Spinal cord (tissue), 9 donors: ENCODE measurements at regions not wholly inside any gene's neighbourhood (a gene's known extent, or its start where the extent isn't known, plus 50 kb on each side); places are given as distances from the start of the nearest gene placed in this dataset.

Experiments
- DNase-seq, 6 donors: peaks; one replicate each; pipeline versions ENCODE4 v3.0.0 to v3.0.0-alpha.2; 2013 to 2015; ENCODE audit warnings: low spot score in 6 of 6, low read depth in 4 of 6
- H3K27ac ChIP-seq: one replicate; pipeline ENCODE4 v1.5.1; 2013; ENCODE audit warnings: low read depth, low read length, control low read depth
- H3K27me3 ChIP-seq: one replicate; pipeline ENCODE4 v1.6.1; 2013; ENCODE audit warnings: low read length; ENCODE audit not compliant: control insufficient read depth, insufficient read depth
- H3K36me3 ChIP-seq: one replicate; pipeline ENCODE4 v1.6.1; 2013; ENCODE audit warnings: low read length; ENCODE audit not compliant: control insufficient read depth, insufficient read depth
- H3K4me1 ChIP-seq: one replicate; pipeline ENCODE4 v1.6.1; 2013; ENCODE audit warnings: low read length; ENCODE audit not compliant: control insufficient read depth, insufficient read depth
- H3K4me3 ChIP-seq: one replicate; pipeline ENCODE4 v1.5.1; 2013; ENCODE audit warnings: low read depth, low read length, control low read depth
- H3K9me3 ChIP-seq: one replicate; pipeline ENCODE4 v1.6.1; 2013; ENCODE audit warnings: low read length; ENCODE audit not compliant: control insufficient read depth, insufficient read depth
- WGBS: methylation state at CpG from one replicate; pipeline ENCODE4 v1.1.5; 2013; ENCODE audit warnings: missing lambda C conversion rate; ENCODE audit not compliant: insufficient coverage; 5-methylcytosine and 5-hydroxymethylcytosine counted together
- donor health status: healthy.

GRCh38 chr2:42108852-42109251, 60.3 kb upstream of the EML4 start:
- WGBS = 96% methylated on average over 3 of the region's 4 CpGs
- H3K9me3 ChIP-seq = no peaks in the 10 kb centered on the region
- no peak for DNase-seq
- peaks cover 10% of the 10 kb centered on the region for H3K4me1 ChIP-seq
- no peak overlapping the region for H3K4me3 ChIP-seq
- no peak overlapping the region for H3K27ac ChIP-seq
- no peaks in the 10 kb centered on the region for H3K27me3 ChIP-seq
- no peaks in the 10 kb centered on the region for H3K36me3 ChIP-seq

GRCh38 chr2:42109959-42110640, 59.1 kb upstream of the EML4 start:
- H3K9me3 ChIP-seq = no peaks in the 10 kb centered on the region

GRCh38 chr2:42110641-42111322, 58.4 kb upstream of the EML4 start:
- H3K4me3 ChIP-seq = no peak overlapping the region

More at GRCh38 chr2:42109959-42110640, 59.1 kb upstream of the EML4 start:
- DNase-seq = no peak
- H3K27ac ChIP-seq = no peak overlapping the region
- no peaks in the 10 kb centered on the region for H3K36me3 ChIP-seq
- H3K4me3 ChIP-seq = no peak overlapping the region
- peaks cover 10% of the 10 kb centered on the region for H3K4me1 ChIP-seq
- H3K27me3 ChIP-seq = no peaks in the 10 kb centered on the region
- WGBS = 60% methylated on average over 3 of the region's 7 CpGs

GRCh38 chr2:42112418-42112817, 56.7 kb upstream of the EML4 start:
- peaks cover 5% of the 10 kb centered on the region for H3K4me1 ChIP-seq
- no CpG with 5 or more reads among the region's 3 CpGs for WGBS

More at GRCh38 chr2:42110641-42111322, 58.4 kb upstream of the EML4 start:
- Histone ChIP-seq H3K4me1 (peaks cover 10% of the 10 kb centered on the region), H3K27ac (no peak overlapping the region), H3K9me3 (no peaks in the 10 kb centered on the region), H3K27me3 (no peaks in the 10 kb centered on the region), H3K36me3 (no peaks in the 10 kb centered on the region)
- peak in 2 of 6 donors; percentile 72 to 84 for DNase-seq
- 42% methylated on average over 12 of the region's 12 CpGs for WGBS

GRCh38 chr2:42113452-42113851, 55.7 kb upstream of the EML4 start:
- DNase-seq = no peak
- Histone ChIP-seq H3K27ac (no peak overlapping the region), H3K36me3 (no peaks in the 10 kb centered on the region), H3K4me3 (no peak overlapping the region), H3K27me3 (no peaks in the 10 kb centered on the region), H3K9me3 (no peaks in the 10 kb centered on the region), H3K4me1 (peaks cover 5% of the 10 kb centered on the region)
- WGBS = 53% methylated on average over 3 of the region's 6 CpGs

More at GRCh38 chr2:42112418-42112817, 56.7 kb upstream of the EML4 start:
- Histone ChIP-seq H3K27me3 (no peaks in the 10 kb centered on the region), H3K27ac (no peak overlapping the region), H3K36me3 (no peaks in the 10 kb centered on the region), H3K9me3 (no peaks in the 10 kb centered on the region), H3K4me3 (no peak overlapping the region)
- no peak for DNase-seq

GRCh38 chr2:42114091-42114490, 55.1 kb upstream of the EML4 start:
- no peak for DNase-seq
- WGBS = 96% methylated on average over 5 of the region's 5 CpGs
- Histone ChIP-seq H3K4me3 (no peak overlapping the region), H3K36me3 (no peaks in the 10 kb centered on the region), H3K27ac (no peak overlapping the region), H3K9me3 (no peaks in the 10 kb centered on the region), H3K4me1 (peaks cover 5% of the 10 kb centered on the region), H3K27me3 (no peaks in the 10 kb centered on the region)

GRCh38 chr2:42115588-42115987, 53.6 kb upstream of the EML4 start:
- Histone ChIP-seq H3K27ac (no peak overlapping the region), H3K4me1 (peaks cover 4% of the 10 kb centered on the region), H3K9me3 (no peaks in the 10 kb centered on the region), H3K27me3 (no peaks in the 10 kb centered on the region), H3K36me3 (no peaks in the 10 kb centered on the region), H3K4me3 (no peak overlapping the region)
- no peak for DNase-seq
- 94% methylated on average over 2 of the region's 4 CpGs for WGBS

GRCh38 chr2:42116195-42117181, 52.7 kb upstream of the EML4 start:
- DNase-seq = no peak
- Histone ChIP-seq H3K27ac (no peak overlapping the region), H3K9me3 (no peaks in the 10 kb centered on the region), H3K36me3 (no peaks in the 10 kb centered on the region), H3K4me3 (no peak overlapping the region), H3K27me3 (no peaks in the 10 kb centered on the region), H3K4me1 (no peaks in the 10 kb centered on the region)
- WGBS = 70% methylated on average over 3 of the region's 5 CpGs

- Histone ChIP-seq H3K4me1 (no peaks in the 10 kb centered on the region), H3K27ac (peak overlapping the region; percentile 33), H3K9me3 (peaks cover 2% of the 10 kb centered on the region), H3K27me3 (no peaks in the 10 kb centered on the region), H3K4me3 (no peak overlapping the region), H3K36me3 (no peaks in the 10 kb centered on the region)
- no CpG with 5 or more reads among the region's 3 CpGs for WGBS
- no peak for DNase-seq
These were observed 52.0 kb upstream of the EML4 start for GRCh38 chr2:42117182-42117579.
